ENCODE measurements at regions not wholly inside any gene's neighbourhood (a gene's known extent, or its start where the extent isn't known, plus 50 kb on each side); places are given as distances from the start of the nearest gene placed in this dataset.

DNA sequence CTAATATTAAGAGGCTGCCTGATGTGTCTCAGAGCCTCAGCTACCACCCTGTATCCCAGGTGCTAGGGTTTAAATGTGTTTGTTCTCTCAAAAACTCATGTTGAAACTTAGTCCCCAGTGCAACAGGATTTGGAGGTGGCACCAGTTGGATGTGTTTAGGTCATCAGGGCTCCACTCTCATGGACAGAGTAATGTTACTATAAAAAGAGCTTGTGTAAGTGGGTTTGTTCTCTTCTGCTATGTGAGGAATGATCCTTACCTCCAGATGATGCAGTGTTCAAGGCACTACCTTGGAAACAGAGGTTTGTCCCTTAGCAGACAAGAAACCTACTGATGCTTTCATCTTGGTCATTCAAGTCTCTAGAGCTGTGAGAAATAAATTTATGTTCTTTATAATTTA, 164.9 kb upstream of the EPHA7 start:
- H3K9me3 ChIP-seq (ENCODE audit: control extremely low read depth in 1 of 5, control insufficient read depth in 4 of 5, insufficient read depth in 2 of 5, low read depth in 1 of 5, low read length in 4 of 5), result peaks cover 0 to under 1% (median 0%) of the 10 kb centered on the region in 5 experiments
- H3K4me3 ChIP-seq (ENCODE audit: control insufficient read depth in 1 of 7, extremely low read depth in 1 of 7, insufficient read depth in 4 of 7, low read depth in 2 of 7, low read length in 6 of 7), result no peak overlapping the region
- POLR2A ChIA-PET, result no interaction called here
- no peaks in the 10 kb centered on the region for H3K27me3 ChIP-seq (replicated peaks in 2 of 5; ENCODE audit: control insufficient read depth in 4 of 5, insufficient read depth in 5 of 5, low read length in 4 of 5)
- no peak overlapping the region for H3K27ac ChIP-seq (ENCODE audit: insufficient read depth in 1 of 2, low read depth in 1 of 2, low read length in 2 of 2, poor library complexity in 1 of 2, severe bottlenecking in 2 of 2)
- no peaks in the 10 kb centered on the region for H3K4me1 ChIP-seq (ENCODE audit: control extremely low read depth in 1 of 4, control insufficient read depth in 4 of 4, insufficient read depth in 4 of 4, low read length in 3 of 4)
- H3K36me3 ChIP-seq (ENCODE audit: control insufficient read depth in 4 of 4, insufficient read depth in 4 of 4, low read length in 3 of 4), result no peaks in the 10 kb centered on the region
- CTCF ChIA-PET, result no interaction called here
- no peak for DNase-seq

DNA sequence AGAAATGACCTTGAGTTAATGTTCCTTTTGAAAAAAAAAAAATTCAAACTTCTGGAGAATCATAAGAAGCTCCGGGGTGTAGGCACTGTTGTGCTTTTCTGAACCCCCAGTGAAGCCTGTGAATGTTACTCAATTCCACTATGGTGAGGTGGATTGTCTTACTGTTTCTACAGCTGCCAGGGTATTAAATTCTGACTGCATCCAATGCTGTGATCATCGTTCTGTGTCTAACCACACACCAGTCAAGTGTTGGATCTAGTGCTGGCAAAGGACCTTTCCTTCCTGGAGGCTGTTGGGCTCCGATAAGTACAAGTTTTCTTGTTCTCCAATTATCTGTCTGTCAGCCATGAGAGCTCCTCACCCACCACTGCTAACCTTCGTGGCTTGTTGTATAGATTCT, 162.0 kb upstream of the EPHA7 start:
- Histone ChIP-seq H3K27ac (ENCODE audit: insufficient read depth in 1 of 2, low read depth in 1 of 2, low read length in 2 of 2, poor library complexity in 1 of 2, severe bottlenecking in 2 of 2) (peak overlapping the region in 1 of 2 experiments; percentile 2), H3K36me3 (ENCODE audit: control insufficient read depth in 4 of 4, insufficient read depth in 4 of 4, low read length in 3 of 4) (no peaks in the 10 kb centered on the region), H3K4me1 (ENCODE audit: control extremely low read depth in 1 of 4, control insufficient read depth in 4 of 4, insufficient read depth in 4 of 4, low read length in 3 of 4) (no peaks in the 10 kb centered on the region), H3K27me3 (replicated peaks in 2 of 5; ENCODE audit: control insufficient read depth in 4 of 5, insufficient read depth in 5 of 5, low read length in 4 of 5) (no peaks in the 10 kb centered on the region), H3K4me3 (ENCODE audit: control insufficient read depth in 1 of 7, extremely low read depth in 1 of 7, insufficient read depth in 4 of 7, low read depth in 2 of 7, low read length in 6 of 7) (no peak overlapping the region), H3K9me3 (ENCODE audit: control extremely low read depth in 1 of 5, control insufficient read depth in 4 of 5, insufficient read depth in 2 of 5, low read depth in 1 of 5, low read length in 4 of 5) (no peaks in the 10 kb centered on the region)
- ChIA-PET POLR2A (no interaction called here), CTCF (no interaction called here)
- no peak for DNase-seq
- WGBS (ENCODE audit: insufficient coverage), result 76% methylated on average over 3 of the region's 4 CpGs

DNA sequence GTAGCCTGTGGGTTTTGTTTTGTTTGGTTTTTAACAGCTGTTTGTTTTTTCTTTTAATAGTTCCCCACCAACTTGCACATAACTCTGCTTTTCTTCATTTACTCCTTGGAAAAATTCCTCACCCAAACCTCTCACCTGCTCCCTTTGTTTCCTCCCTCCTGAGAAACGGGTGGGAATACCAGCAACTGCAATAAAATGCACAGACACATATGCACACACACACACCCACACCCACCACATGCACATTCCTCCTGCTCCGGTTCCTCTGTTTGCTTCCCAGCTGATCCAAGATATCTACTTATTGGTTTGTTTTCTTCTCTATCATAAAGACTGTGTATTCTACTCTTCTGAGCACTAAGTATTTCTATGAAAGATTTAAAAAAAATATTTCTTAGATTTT, 161.1 kb upstream of the EPHA7 start:
- no peaks in the 10 kb centered on the region for H3K9me3 ChIP-seq (ENCODE audit: control extremely low read depth in 1 of 5, control insufficient read depth in 4 of 5, insufficient read depth in 2 of 5, low read depth in 1 of 5, low read length in 4 of 5)
- no peaks in the 10 kb centered on the region for H3K27me3 ChIP-seq (replicated peaks in 2 of 5; ENCODE audit: control insufficient read depth in 4 of 5, insufficient read depth in 5 of 5, low read length in 4 of 5)
- no peak overlapping the region for H3K27ac ChIP-seq (ENCODE audit: insufficient read depth in 1 of 2, low read depth in 1 of 2, low read length in 2 of 2, poor library complexity in 1 of 2, severe bottlenecking in 2 of 2)
- DNase-seq, result no peak
- CTCF ChIA-PET, result no interaction called here
- no peaks in the 10 kb centered on the region for H3K4me1 ChIP-seq (ENCODE audit: control extremely low read depth in 1 of 4, control insufficient read depth in 4 of 4, insufficient read depth in 4 of 4, low read length in 3 of 4)
- no peaks in the 10 kb centered on the region for H3K36me3 ChIP-seq (ENCODE audit: control insufficient read depth in 4 of 4, insufficient read depth in 4 of 4, low read length in 3 of 4)
- POLR2A ChIA-PET, result no interaction called here
- no peak overlapping the region for H3K4me3 ChIP-seq (ENCODE audit: control insufficient read depth in 1 of 7, extremely low read depth in 1 of 7, insufficient read depth in 4 of 7, low read depth in 2 of 7, low read length in 6 of 7)
- WGBS (ENCODE audit: insufficient coverage), result no CpG with 5 or more reads among the region's 2 CpGs

DNA sequence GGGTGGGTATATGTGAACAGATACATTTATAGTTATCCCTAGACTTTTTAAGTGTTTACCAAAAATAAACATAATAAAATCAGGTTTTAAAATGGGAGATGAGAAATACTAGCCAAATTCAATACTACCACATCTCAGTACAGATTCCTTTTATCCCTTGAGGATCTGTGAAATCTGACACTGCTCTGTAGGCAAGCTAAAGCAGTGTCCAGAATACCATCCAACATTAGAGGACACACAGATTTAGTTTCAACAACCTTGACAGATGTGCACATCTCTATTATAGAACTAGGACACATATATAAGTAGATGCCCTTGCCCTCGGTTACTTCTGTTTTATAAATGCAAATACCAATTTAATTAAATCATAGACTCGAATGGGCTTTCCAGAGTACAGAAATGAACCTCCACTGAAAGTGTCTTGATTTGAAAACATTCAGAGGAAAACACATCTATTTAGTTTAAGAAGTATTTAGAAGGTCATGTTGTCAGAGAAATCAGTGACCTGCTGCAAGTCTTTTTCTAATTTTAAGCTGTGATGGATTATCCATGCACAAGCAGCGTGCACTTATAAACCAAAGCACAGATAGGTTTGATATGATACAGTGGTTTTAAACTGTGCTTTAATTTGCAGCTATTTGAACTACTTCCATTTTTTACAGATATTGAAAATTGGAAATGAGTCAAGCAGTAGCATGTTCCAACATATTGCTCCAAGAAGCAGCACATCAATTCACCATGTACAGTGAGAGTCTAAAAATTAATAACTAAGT, 156.3 kb upstream of the EPHA7 start:
- CTCF ChIA-PET, result no interaction called here
- no peaks in the 10 kb centered on the region for H3K36me3 ChIP-seq (ENCODE audit: control insufficient read depth in 4 of 4, insufficient read depth in 4 of 4, low read length in 3 of 4)
- no CpG with 5 or more reads among the region's 3 CpGs for WGBS (ENCODE audit: insufficient coverage)

DNA sequence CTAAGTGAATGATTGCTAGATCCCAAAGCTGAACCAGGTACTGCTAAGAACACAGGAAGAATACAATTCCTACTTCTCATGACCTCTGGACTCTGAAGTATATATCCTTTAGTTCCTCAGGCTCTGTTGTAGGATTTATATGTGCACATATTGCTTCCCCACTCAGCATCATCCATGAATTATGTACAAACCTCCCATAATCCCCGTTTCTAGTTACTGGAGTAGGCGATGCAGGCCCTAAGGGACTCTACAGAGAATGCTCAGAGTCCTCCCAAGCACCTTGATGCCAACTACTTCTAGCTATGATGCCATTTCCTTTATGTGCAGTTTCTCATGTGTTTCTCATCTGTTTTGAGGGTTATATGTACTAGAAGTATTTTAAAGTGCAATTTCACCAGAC, 154.9 kb upstream of the EPHA7 start:
- ChIA-PET POLR2A (no interaction called here), CTCF (no interaction called here)
- Histone ChIP-seq H3K27me3 (replicated peaks in 2 of 5; ENCODE audit: control insufficient read depth in 4 of 5, insufficient read depth in 5 of 5, low read length in 4 of 5) (no peaks in the 10 kb centered on the region), H3K36me3 (ENCODE audit: control insufficient read depth in 4 of 4, insufficient read depth in 4 of 4, low read length in 3 of 4) (no peaks in the 10 kb centered on the region), H3K9me3 (ENCODE audit: control extremely low read depth in 1 of 5, control insufficient read depth in 4 of 5, insufficient read depth in 2 of 5, low read depth in 1 of 5, low read length in 4 of 5) (no peaks in the 10 kb centered on the region), H3K27ac (ENCODE audit: insufficient read depth in 1 of 2, low read depth in 1 of 2, low read length in 2 of 2, poor library complexity in 1 of 2, severe bottlenecking in 2 of 2) (no peak overlapping the region), H3K4me1 (ENCODE audit: control extremely low read depth in 1 of 4, control insufficient read depth in 4 of 4, insufficient read depth in 4 of 4, low read length in 3 of 4) (no peaks in the 10 kb centered on the region), H3K4me3 (ENCODE audit: control insufficient read depth in 1 of 7, extremely low read depth in 1 of 7, insufficient read depth in 4 of 7, low read depth in 2 of 7, low read length in 6 of 7) (no peak overlapping the region)
- 100% methylated on average over 1 of the region's 2 CpGs for WGBS (ENCODE audit: insufficient coverage)
- no peak for DNase-seq

More for the DNA sequence above, 156.3 kb upstream of the EPHA7 start:
- Histone ChIP-seq H3K4me1 (ENCODE audit: control extremely low read depth in 1 of 4, control insufficient read depth in 4 of 4, insufficient read depth in 4 of 4, low read length in 3 of 4) (no peaks in the 10 kb centered on the region), H3K4me3 (ENCODE audit: control insufficient read depth in 1 of 7, extremely low read depth in 1 of 7, insufficient read depth in 4 of 7, low read depth in 2 of 7, low read length in 6 of 7) (no peak overlapping the region), H3K27ac (ENCODE audit: insufficient read depth in 1 of 2, low read depth in 1 of 2, low read length in 2 of 2, poor library complexity in 1 of 2, severe bottlenecking in 2 of 2) (no peak overlapping the region), H3K9me3 (ENCODE audit: control extremely low read depth in 1 of 5, control insufficient read depth in 4 of 5, insufficient read depth in 2 of 5, low read depth in 1 of 5, low read length in 4 of 5) (no peaks in the 10 kb centered on the region), H3K27me3 (replicated peaks in 2 of 5; ENCODE audit: control insufficient read depth in 4 of 5, insufficient read depth in 5 of 5, low read length in 4 of 5) (no peaks in the 10 kb centered on the region)
- no peak for DNase-seq
- POLR2A ChIA-PET, result no interaction called here

DNA sequence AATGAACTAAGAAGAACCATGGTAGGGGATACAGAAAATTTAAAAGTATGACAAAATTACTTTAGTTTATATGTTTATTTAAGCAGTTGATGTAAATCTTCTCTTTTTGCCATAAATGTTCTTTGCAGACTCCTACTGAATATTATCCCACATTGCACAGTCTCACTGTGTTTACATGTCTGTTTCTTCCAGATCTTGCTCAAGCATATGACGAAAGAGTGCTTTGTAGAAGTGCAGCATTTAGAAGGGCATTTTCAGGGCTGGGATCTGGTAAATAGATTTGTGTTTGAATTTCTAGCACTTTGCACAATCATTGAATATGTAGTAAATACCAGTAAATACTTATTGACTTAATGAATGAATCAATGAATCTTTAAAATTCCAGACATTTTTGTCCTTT, 152.0 kb upstream of the EPHA7 start:
- ChIA-PET CTCF (no interaction called here), POLR2A (no interaction called here)
- no CpG with 5 or more reads among the region's 1 CpG for WGBS (ENCODE audit: insufficient coverage)
- Histone ChIP-seq H3K4me3 (ENCODE audit: control insufficient read depth in 1 of 7, extremely low read depth in 1 of 7, insufficient read depth in 4 of 7, low read depth in 2 of 7, low read length in 6 of 7) (no peak overlapping the region), H3K9me3 (ENCODE audit: control extremely low read depth in 1 of 5, control insufficient read depth in 4 of 5, insufficient read depth in 2 of 5, low read depth in 1 of 5, low read length in 4 of 5) (no peaks in the 10 kb centered on the region), H3K4me1 (ENCODE audit: control extremely low read depth in 1 of 4, control insufficient read depth in 4 of 4, insufficient read depth in 4 of 4, low read length in 3 of 4) (no peaks in the 10 kb centered on the region), H3K27me3 (replicated peaks in 2 of 5; ENCODE audit: control insufficient read depth in 4 of 5, insufficient read depth in 5 of 5, low read length in 4 of 5) (no peaks in the 10 kb centered on the region), H3K27ac (ENCODE audit: insufficient read depth in 1 of 2, low read depth in 1 of 2, low read length in 2 of 2, poor library complexity in 1 of 2, severe bottlenecking in 2 of 2) (no peak overlapping the region), H3K36me3 (ENCODE audit: control insufficient read depth in 4 of 4, insufficient read depth in 4 of 4, low read length in 3 of 4) (no peaks in the 10 kb centered on the region)
- no peak for DNase-seq

DNA sequence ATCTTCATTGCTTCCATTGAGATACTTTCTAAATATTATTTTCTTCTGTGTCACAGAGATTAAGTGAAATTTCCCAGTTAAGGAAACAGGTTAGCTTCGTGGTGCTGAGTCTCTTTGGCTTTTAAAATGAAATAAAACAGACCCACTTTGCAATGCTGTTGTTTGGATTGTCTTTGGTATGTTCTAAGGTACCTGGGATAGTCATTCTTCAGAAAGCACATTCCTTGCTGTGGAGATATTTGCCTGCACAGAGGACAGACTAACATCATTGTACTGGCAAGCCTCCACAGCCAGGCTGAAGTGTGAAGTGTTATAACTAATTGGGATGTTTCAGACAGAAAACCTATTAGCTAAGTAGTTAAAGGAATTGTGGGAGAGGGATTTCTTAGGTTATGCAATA, 148.8 kb upstream of the EPHA7 start:
- WGBS (ENCODE audit: insufficient coverage), result no CpG with 5 or more reads among the region's 1 CpG
- ChIA-PET POLR2A (no interaction called here), CTCF (no interaction called here)

More for the DNA sequence above, 148.8 kb upstream of the EPHA7 start:
- no peak for DNase-seq
- Histone ChIP-seq H3K36me3 (ENCODE audit: control insufficient read depth in 4 of 4, insufficient read depth in 4 of 4, low read length in 3 of 4) (no peaks in the 10 kb centered on the region), H3K27me3 (replicated peaks in 2 of 5; ENCODE audit: control insufficient read depth in 4 of 5, insufficient read depth in 5 of 5, low read length in 4 of 5) (no peaks in the 10 kb centered on the region), H3K27ac (ENCODE audit: insufficient read depth in 1 of 2, low read depth in 1 of 2, low read length in 2 of 2, poor library complexity in 1 of 2, severe bottlenecking in 2 of 2) (no peak overlapping the region), H3K4me3 (ENCODE audit: control insufficient read depth in 1 of 7, extremely low read depth in 1 of 7, insufficient read depth in 4 of 7, low read depth in 2 of 7, low read length in 6 of 7) (no peak overlapping the region), H3K4me1 (ENCODE audit: control extremely low read depth in 1 of 4, control insufficient read depth in 4 of 4, insufficient read depth in 4 of 4, low read length in 3 of 4) (no peaks in the 10 kb centered on the region), H3K9me3 (ENCODE audit: control extremely low read depth in 1 of 5, control insufficient read depth in 4 of 5, insufficient read depth in 2 of 5, low read depth in 1 of 5, low read length in 4 of 5) (no peaks in the 10 kb centered on the region)

All from common myeloid progenitor, CD34-positive (primary cell).